HepG2 (cell line): ENCODE measurements at regions not wholly inside any gene's neighbourhood (a gene's known extent, or its start where the extent isn't known, plus 50 kb on each side); places are given as distances from the start of the nearest gene placed in this dataset.

Experiments used
- ATAC-seq: fragments of 200-7000 bp; cut with Tn5 transposase; 3 replicates; pipeline ENCODE4 v1.9.1; 2020; ENCODE audit warnings: mild to moderate bottlenecking, moderate library complexity
- BruUV-seq: library from RNA; stranded (reverse); fragments of 400-500 nt; replicated peaks from 2 replicates; lab custom pipeline; 2021; lab: Mats Ljungman, UMichigan
- CTCF ChIA-PET: fragments of 300-600 bp; formaldehyde crosslinking; extraction: SDS; loops from one replicate; lab custom pipeline; 2021; ENCODE audit warnings: low total read pairs, inconsistent platforms, low intra/inter-chr PET ratio; lab: Yijun Ruan, JAX
- POLR2A ChIA-PET: fragments of 350-600 bp; sonication (Branson Sonifier 250); formaldehyde crosslinking; loops from one replicate; lab custom pipeline; 2020; ENCODE audit warnings: antibody characterized with exemption, inconsistent platforms; lab: Yijun Ruan, JAX
- DNase-seq: peaks from one replicate; pipeline ENCODE4 v3.0.0-alpha.2; 2015; ENCODE audit warnings: low spot score
- FAIRE-seq: peaks from 3 replicates; lab custom pipeline; 2011; peaks lifted over from hg19 to GRCh38; lab: Jason Lieb, UNC
- H2AFZ ChIP-seq: one replicate; pipeline ENCODE4 v1.6.1; 2011; ENCODE audit warnings: low read length, inconsistent platforms
- H3K27ac ChIP-seq: fragments of 300-600 bp; 3 replicates; pipeline ENCODE4 v1.8.0; 2011; ENCODE audit warnings: mixed run types, mild to moderate bottlenecking, mixed read lengths, low read length, inconsistent platforms; ENCODE audit not compliant: insufficient read depth; ENCODE audit errors: extremely low read length
- H3K27me3 ChIP-seq, 2 experiments: fragments of 200-600 bp in 1 of 2; 2 replicates in 1 of 2; 3 replicates in 1 of 2; pipeline versions ENCODE4 v1.6.0 to v1.8.0; 2011; ENCODE audit warnings: low read length in 2 of 2, mild to moderate bottlenecking in 2 of 2, moderate library complexity in 2 of 2, inconsistent platforms in 1 of 2; ENCODE audit not compliant: insufficient read depth in 2 of 2, control insufficient read depth in 1 of 2
- H3K36me3 ChIP-seq, 2 experiments: fragments of 200-600 bp in 1 of 2; replicated peaks in 1 of 2; 2 replicates in 1 of 2; 3 replicates in 1 of 2; pipeline versions ENCODE4 v1.5.1 to v1.8.0; 2011; ENCODE audit warnings: low read length in 2 of 2, inconsistent platforms in 1 of 2; ENCODE audit not compliant: insufficient read depth in 2 of 2, control insufficient read depth in 1 of 2
- H3K4me1 ChIP-seq: 2 replicates; pipeline ENCODE4 v1.5.1; 2012; ENCODE audit warnings: low read length, inconsistent platforms; ENCODE audit not compliant: insufficient read depth
- H3K4me2 ChIP-seq: 2 replicates; pipeline ENCODE4 v1.6.0; 2011; ENCODE audit warnings: low read depth, low read length, inconsistent platforms
- H3K4me3 ChIP-seq, 3 experiments: fragments of 200-600 bp in 1 of 3; sonication (generic), shearing (Covaris generic) in 1 of 3; replicated peaks in 1 of 3; 2 replicates each; pipeline ENCODE4 v1.5.1; 2011 to 2016; ENCODE audit warnings: low read length in 3 of 3, inconsistent platforms in 2 of 3, low read depth in 2 of 3, mild to moderate bottlenecking in 2 of 3, control low read depth in 1 of 3, mixed read lengths in 1 of 3; ENCODE audit not compliant: insufficient read depth in 1 of 3
- H3K79me2 ChIP-seq: one replicate; pipeline ENCODE4 v1.6.1; 2011; ENCODE audit warnings: low read length, inconsistent platforms; ENCODE audit not compliant: insufficient read depth
- H3K9ac ChIP-seq: 2 replicates; pipeline ENCODE4 v1.6.0; 2011; ENCODE audit warnings: mild to moderate bottlenecking, low read depth, low read length, inconsistent platforms; ENCODE audit not compliant: insufficient read depth
- H3K9me3 ChIP-seq: 2 replicates; pipeline ENCODE4 v1.5.1; 2012; ENCODE audit warnings: mild to moderate bottlenecking, low read length
- H4K20me1 ChIP-seq: 2 replicates; pipeline ENCODE4 v1.6.0; 2011; ENCODE audit warnings: inconsistent platforms, mild to moderate bottlenecking, low read length, moderate library complexity; ENCODE audit not compliant: insufficient read depth
- ERF ChIP-seq: IDR thresholded peaks from 2 replicates; pipeline ENCODE4 v1.6.1; 2018; ENCODE audit warnings: missing biosample characterization, missing genetic modification reagents
- HOXA5 ChIP-seq: sonication (generic); formaldehyde crosslinking; IDR thresholded peaks from 2 replicates; pipeline ENCODE4 v1.4.0; 2020; ENCODE audit warnings: missing genetic modification reagents
- NFE2 ChIP-seq: sonication (generic); formaldehyde crosslinking; IDR thresholded peaks from 2 replicates; pipeline ENCODE4 v1.4.0; 2020; ENCODE audit warnings: missing genetic modification reagents
- NFYC ChIP-seq: IDR thresholded peaks from 2 replicates; pipeline ENCODE4 v1.6.1; 2016; ENCODE audit warnings: missing genetic modification reagents, missing compliant biosample characterization
- NR3C1 ChIP-seq: sonication (generic); formaldehyde crosslinking; IDR thresholded peaks from 2 replicates; pipeline ENCODE4 v1.4.0; 2020; ENCODE audit warnings: missing genetic modification reagents
- NRL ChIP-seq: sonication (generic); formaldehyde crosslinking; IDR thresholded peaks from 2 replicates; pipeline ENCODE4 v1.5.0; 2020; ENCODE audit warnings: missing genetic modification reagents, mild to moderate bottlenecking, moderate library complexity, borderline replicate concordance
- TCF12 ChIP-seq, 2 experiments: fragments of 450-650 bp in 1 of 2; sonication (generic) in 1 of 2; formaldehyde crosslinking in 1 of 2; IDR thresholded peaks; 2 replicates each; pipeline versions ENCODE4 v1.6.1 to v1.8.0; 2017 to 2022; ENCODE audit warnings: antibody characterized with exemption in 1 of 2, mild to moderate bottlenecking in 1 of 2, missing genetic modification reagents in 1 of 2, moderate library complexity in 1 of 2
- TEAD2 ChIP-seq: sonication (generic); formaldehyde crosslinking; IDR thresholded peaks from 2 replicates; pipeline ENCODE4 v1.9.0; 2021; ENCODE audit warnings: missing genetic modification reagents
- ZNF264 ChIP-seq: sonication (generic); formaldehyde crosslinking; IDR thresholded peaks from 2 replicates; pipeline ENCODE4 v1.4.0; 2020; ENCODE audit warnings: missing genetic modification reagents
- ZNF558 ChIP-seq: sonication (generic); formaldehyde crosslinking; IDR thresholded peaks from 2 replicates; pipeline ENCODE4 v1.9.0; 2022; ENCODE audit warnings: mild to moderate bottlenecking, missing genetic modification reagents, borderline replicate concordance
- ZNF674 ChIP-seq: sonication (generic); formaldehyde crosslinking; IDR thresholded peaks from 2 replicates; pipeline ENCODE4 v1.5.0; 2020; ENCODE audit warnings: low read depth, mild to moderate bottlenecking, missing genetic modification reagents
- ZNF724P ChIP-seq: sonication (generic); formaldehyde crosslinking; IDR thresholded peaks from 2 replicates; pipeline ENCODE4 v1.8.0; 2022; ENCODE audit warnings: missing genetic modification reagents, borderline replicate concordance
- ZSCAN12 ChIP-seq: sonication (generic); formaldehyde crosslinking; IDR thresholded peaks from 2 replicates; pipeline ENCODE4 v1.9.0; 2021; ENCODE audit warnings: mild to moderate bottlenecking, missing genetic modification reagents
- WGBS: methylation state at CpG from one replicate; pipeline ENCODE4 v1.1.6; 2017; ENCODE audit warnings: low lambda C conversion rate; 5-methylcytosine and 5-hydroxymethylcytosine counted together
- in situ Hi-C: cut with HindIII; loops from 2 replicates; pipeline ENCODE4 v1.10.0; 2017; ENCODE audit warnings: low pct_unique_long_range_greater_than_20kb; ENCODE audit not compliant: extremely low pct_ligation_motif_present
- intact Hi-C: fragments of 100-400 bp; cut with micrococcal nuclease; formaldehyde crosslinking; loops from one replicate; pipeline ENCODE4 v1.10.0; 2022; ENCODE audit not compliant: unreplicated experiment
- TF ChIP-seq, protein P1 (sequence below): sonication (generic); formaldehyde crosslinking; IDR thresholded peaks from 2 replicates; pipeline ENCODE4 v1.8.1; 2023; ENCODE audit warnings: mild to moderate bottlenecking, moderate library complexity, missing genetic modification reagents
- TF ChIP-seq, protein P2 (sequence below): sonication (generic); formaldehyde crosslinking; IDR thresholded peaks from 2 replicates; pipeline ENCODE4 v1.8.0; 2022; ENCODE audit warnings: low read depth, missing genetic modification reagents
- TF ChIP-seq, protein P3 (sequence below): sonication (generic); formaldehyde crosslinking; IDR thresholded peaks from 2 replicates; pipeline ENCODE4 v1.4.0; 2020; ENCODE audit warnings: missing genetic modification reagents, borderline replicate concordance

DNA sequence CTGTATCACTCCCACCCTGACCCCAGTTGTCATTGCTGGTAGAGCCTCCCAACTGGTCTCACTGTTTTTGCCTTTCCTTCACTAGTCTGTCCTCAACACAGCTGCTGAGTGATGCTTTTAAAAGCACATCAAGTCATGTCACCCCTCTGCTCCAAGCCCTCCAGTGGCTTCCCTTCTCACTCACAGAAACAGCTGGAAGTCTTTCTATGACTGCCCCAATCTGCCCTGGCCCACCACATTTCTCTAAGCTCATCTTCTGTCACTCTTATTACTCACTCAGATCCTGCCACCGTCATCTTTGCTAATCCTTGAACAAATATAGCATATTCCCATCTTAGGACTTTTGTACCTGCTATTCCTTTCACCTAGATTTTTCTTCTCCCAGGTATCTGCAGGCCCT, 242.6 kb upstream of the RBBP8 start (continued):
- no peak for TF ChIP-seq ZNF724P (CRISPR knock-in tag)
- TF ChIP-seq NFYC (CRISPR knock-in tag) = no peak
- TF ChIP-seq NRL (CRISPR knock-in tag) = no peak
- TF ChIP-seq, protein P1, sequence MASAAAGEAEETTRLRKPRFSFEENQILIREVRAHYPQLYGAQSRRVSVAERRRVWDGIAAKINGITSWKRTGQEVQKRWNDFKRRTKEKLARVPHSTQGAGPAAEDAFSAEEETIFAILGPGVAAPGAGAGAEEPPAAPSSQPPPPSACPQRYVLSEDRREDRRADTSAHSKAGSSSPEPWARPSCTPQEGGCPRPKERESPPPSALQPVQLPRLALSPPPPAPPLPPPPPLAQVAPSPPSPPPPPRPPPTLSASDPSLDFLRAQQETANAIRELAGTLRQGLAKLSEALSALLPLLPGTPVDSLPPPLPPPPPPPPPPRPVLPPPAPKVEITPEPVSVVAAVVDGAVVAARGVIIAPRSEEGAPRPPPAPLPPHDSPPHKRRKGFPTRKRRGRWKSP (CRISPR knock-in tag) = no peak
- TF ChIP-seq, all 625 proteins: peak for 0

DNA sequence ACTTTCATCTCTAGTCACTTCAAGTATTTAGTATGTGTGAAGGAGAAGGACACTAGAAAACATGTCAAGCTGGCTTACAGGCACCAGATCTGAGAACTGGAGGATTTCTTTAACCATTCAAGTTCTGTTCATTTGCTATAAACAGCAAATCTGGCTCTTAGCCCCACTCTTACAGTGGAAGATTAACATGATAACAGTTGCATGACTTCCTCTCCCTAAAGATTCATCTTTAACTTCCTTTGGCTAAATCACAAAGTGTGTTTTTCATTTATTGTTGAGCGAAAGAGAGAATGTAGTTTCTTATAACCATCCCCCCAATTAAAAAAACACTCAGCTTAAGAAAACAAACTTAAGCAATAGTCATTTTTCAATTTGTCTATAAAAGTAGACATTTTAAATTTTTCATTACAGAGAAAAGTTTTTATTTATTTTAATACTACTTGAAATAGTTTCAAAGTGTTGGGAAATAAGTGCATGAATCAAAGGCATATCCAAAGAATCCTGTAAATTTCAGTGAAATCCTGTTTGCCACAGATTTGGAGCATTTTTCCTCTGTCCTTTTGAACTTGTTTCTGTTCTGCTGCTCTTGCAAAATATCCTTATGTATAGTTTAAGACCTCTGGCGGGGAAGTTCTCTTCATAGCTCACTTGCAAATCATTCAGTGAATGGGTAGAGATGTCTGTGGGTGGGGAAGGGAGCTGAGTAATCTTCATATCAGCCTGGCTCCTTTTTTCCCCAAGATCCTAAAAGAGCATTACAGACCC, 241.0 kb upstream of the RBBP8 start:
- BruUV-seq = no TSS peak
- DNase-seq (no peak), FAIRE-seq (no peak), ATAC-seq (no peak)
- Histone ChIP-seq H2AFZ (no peak overlapping the region), H4K20me1 (no peaks in the 10 kb centered on the region), H3K9me3 (peaks cover 8% of the 10 kb centered on the region; the same call in 1 of the 2 replicates), H3K79me2 (no peaks in the 10 kb centered on the region), H3K4me1 (no peaks in the 10 kb centered on the region), H3K27me3 (0 out of 5 replicates have a peak, but pooled peaks cover 0 to 3% of the 10 kb centered on the region in 2 experiments), H3K27ac (no peak overlapping the region), H3K9ac (no peak overlapping the region), H3K4me2 (no peak overlapping the region), H3K36me3 (no peaks in the 10 kb centered on the region), H3K4me3 (no peak overlapping the region)
- WGBS = 13% methylated on average over 2 of the region's 2 CpGs
- in situ Hi-C loops (no loop called here), intact Hi-C loops (no loop called here)
- CTCF ChIA-PET = no interaction called here
- POLR2A ChIA-PET = no interaction called here
- TF ChIP-seq ZSCAN12 = no peak
- TF ChIP-seq ERF (CRISPR knock-in tag) = no peak
- no peak for TF ChIP-seq NFE2
- TF ChIP-seq TEAD2 (CRISPR knock-in tag) = no peak
- TF ChIP-seq, protein P2, sequence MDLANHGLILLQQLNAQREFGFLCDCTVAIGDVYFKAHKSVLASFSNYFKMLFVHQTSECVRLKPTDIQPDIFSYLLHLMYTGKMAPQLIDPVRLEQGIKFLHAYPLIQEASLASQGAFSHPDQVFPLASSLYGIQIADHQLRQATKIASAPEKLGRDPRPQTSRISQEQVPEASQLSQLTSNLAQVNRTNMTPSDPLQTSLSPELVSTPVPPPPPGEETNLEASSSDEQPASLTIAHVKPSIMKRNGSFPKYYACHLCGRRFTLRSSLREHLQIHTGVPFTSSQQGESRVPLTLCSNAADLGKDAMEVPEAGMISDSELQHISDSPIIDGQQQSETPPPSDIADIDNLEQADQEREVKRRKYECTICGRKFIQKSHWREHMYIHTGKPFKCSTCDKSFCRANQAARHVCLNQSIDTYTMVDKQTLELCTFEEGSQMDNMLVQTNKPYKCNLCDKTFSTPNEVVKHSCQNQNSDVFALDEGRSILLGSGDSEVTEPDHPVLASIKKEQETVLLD = no peak
- TF ChIP-seq ZNF674 (CRISPR knock-in tag) = no peak
- no peak for TF ChIP-seq NR3C1 (CRISPR knock-in tag)
- TF ChIP-seq TCF12 (IDR thresholded peaks at IDR 0.05) = no peak
- no peak for TF ChIP-seq TCF12 (CRISPR knock-in tag; IDR thresholded peaks at IDR 0.05)
- TF ChIP-seq ZNF558 (CRISPR knock-in tag) = no peak
- TF ChIP-seq, protein P3, sequence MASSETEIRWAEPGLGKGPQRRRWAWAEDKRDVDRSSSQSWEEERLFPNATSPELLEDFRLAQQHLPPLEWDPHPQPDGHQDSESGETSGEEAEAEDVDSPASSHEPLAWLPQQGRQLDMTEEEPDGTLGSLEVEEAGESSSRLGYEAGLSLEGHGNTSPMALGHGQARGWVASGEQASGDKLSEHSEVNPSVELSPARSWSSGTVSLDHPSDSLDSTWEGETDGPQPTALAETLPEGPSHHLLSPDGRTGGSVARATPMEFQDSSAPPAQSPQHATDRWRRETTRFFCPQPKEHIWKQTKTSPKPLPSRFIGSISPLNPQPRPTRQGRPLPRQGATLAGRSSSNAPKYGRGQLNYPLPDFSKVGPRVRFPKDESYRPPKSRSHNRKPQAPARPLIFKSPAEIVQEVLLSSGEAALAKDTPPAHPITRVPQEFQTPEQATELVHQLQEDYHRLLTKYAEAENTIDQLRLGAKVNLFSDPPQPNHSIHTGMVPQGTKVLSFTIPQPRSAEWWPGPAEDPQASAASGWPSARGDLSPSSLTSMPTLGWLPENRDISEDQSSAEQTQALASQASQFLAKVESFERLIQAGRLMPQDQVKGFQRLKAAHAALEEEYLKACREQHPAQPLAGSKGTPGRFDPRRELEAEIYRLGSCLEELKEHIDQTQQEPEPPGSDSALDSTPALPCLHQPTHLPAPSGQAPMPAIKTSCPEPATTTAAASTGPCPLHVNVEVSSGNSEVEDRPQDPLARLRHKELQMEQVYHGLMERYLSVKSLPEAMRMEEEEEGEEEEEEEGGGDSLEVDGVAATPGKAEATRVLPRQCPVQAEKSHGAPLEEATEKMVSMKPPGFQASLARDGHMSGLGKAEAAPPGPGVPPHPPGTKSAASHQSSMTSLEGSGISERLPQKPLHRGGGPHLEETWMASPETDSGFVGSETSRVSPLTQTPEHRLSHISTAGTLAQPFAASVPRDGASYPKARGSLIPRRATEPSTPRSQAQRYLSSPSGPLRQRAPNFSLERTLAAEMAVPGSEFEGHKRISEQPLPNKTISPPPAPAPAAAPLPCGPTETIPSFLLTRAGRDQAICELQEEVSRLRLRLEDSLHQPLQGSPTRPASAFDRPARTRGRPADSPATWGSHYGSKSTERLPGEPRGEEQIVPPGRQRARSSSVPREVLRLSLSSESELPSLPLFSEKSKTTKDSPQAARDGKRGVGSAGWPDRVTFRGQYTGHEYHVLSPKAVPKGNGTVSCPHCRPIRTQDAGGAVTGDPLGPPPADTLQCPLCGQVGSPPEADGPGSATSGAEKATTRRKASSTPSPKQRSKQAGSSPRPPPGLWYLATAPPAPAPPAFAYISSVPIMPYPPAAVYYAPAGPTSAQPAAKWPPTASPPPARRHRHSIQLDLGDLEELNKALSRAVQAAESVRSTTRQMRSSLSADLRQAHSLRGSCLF = no peak
- TF ChIP-seq HOXA5 (CRISPR knock-in tag) = no peak
- no peak for TF ChIP-seq ZNF264 (CRISPR knock-in tag)
